ENCODE measurements at regions not wholly inside any gene's neighbourhood (a gene's known extent, or its start where the extent isn't known, plus 50 kb on each side); places are given as distances from the start of the nearest gene placed in this dataset.
"Not testable (repeated sequence)": the region's sequence is repeated elsewhere in the genome, so short reads cannot be mapped to it uniquely, and the experiment has no call there.

GRCh38 chr10:31683682-31684081 is 244.9 kb downstream of the ARHGAP12 start:
- no peak for DNase-seq (ENCODE audit: low read depth)

GRCh38 chr10:31679936-31680335 is 248.7 kb downstream of the ARHGAP12 start:
- DNase-seq (ENCODE audit: low read depth), result no peak

- DNase-seq (ENCODE audit: low read depth), result no peak
Observed at GRCh38 chr10:31678575-31679516, 249.8 kb downstream of the ARHGAP12 start.

- no peak for DNase-seq (ENCODE audit: low read depth)
Observed at GRCh38 chr10:31678139-31678536, 250.5 kb downstream of the ARHGAP12 start.

- DNase-seq (ENCODE audit: low read depth), result no peak
Observed at GRCh38 chr10:31677195-31678138, 251.2 kb downstream of the ARHGAP12 start.

- DNase-seq (ENCODE audit: low read depth), result no peak
Observed at GRCh38 chr10:31675726-31676125, 252.9 kb downstream of the ARHGAP12 start.

- no peak for DNase-seq (ENCODE audit: low read depth)
Observed at GRCh38 chr10:31669357-31669756, 259.3 kb downstream of the ARHGAP12 start.

GRCh38 chr10:31668326-31668725 is 260.3 kb downstream of the ARHGAP12 start:
- no peak for DNase-seq (ENCODE audit: low read depth)

GRCh38 chr10:31665764-31666279 is 262.8 kb downstream of the ARHGAP12 start:
- not testable (repeated sequence) for DNase-seq (ENCODE audit: low read depth)

GRCh38 chr10:31664803-31665202 is 263.8 kb downstream of the ARHGAP12 start:
- no peak for DNase-seq (ENCODE audit: low read depth)

GRCh38 chr10:31664071-31664470 is 264.6 kb downstream of the ARHGAP12 start:
- DNase-seq (ENCODE audit: low read depth), result not testable (repeated sequence)

- DNase-seq (ENCODE audit: low read depth), result no peak
Observed at GRCh38 chr10:31660300-31660699, 268.3 kb downstream of the ARHGAP12 start.

GRCh38 chr10:31659665-31660064 is 269.0 kb downstream of the ARHGAP12 start:
- no peak for DNase-seq (ENCODE audit: low read depth)

GRCh38 chr10:31657434-31657872 is 271.2 kb downstream of the ARHGAP12 start:
- DNase-seq (ENCODE audit: low read depth), result no peak

- DNase-seq (ENCODE audit: low read depth), result no peak
Observed at GRCh38 chr10:31656851-31657433, 271.7 kb downstream of the ARHGAP12 start.

- no peak for DNase-seq (ENCODE audit: low read depth)
Observed at GRCh38 chr10:31652038-31652437, 276.6 kb downstream of the ARHGAP12 start.

- DNase-seq (ENCODE audit: low read depth), result no peak
Observed at GRCh38 chr10:31650010-31650409, 278.6 kb downstream of the ARHGAP12 start.

- DNase-seq (ENCODE audit: low read depth), result no peak
Observed at GRCh38 chr10:31648966-31649365, 279.7 kb downstream of the ARHGAP12 start.

- no peak for DNase-seq (ENCODE audit: low read depth)
Observed at GRCh38 chr10:31647861-31648260, 280.8 kb downstream of the ARHGAP12 start.

- no peak for DNase-seq (ENCODE audit: low read depth)
Observed at GRCh38 chr10:31646519-31646918, 282.1 kb downstream of the ARHGAP12 start.

GRCh38 chr10:31645786-31646185 is 282.8 kb downstream of the ARHGAP12 start:
- DNase-seq (ENCODE audit: low read depth), result no peak

Data from activated T-helper 9 cell treated with anti-CD3 and anti-CD28 coated beads, Interleukin-2, amount 50 U/mL, for 16 hours (primary cell).